Naive thymus-derived CD8-positive, alpha-beta T cell (primary cell): ENCODE measurements at regions not wholly inside any gene's neighbourhood (a gene's known extent, or its start where the extent isn't known, plus 50 kb on each side); places are given as distances from the start of the nearest gene placed in this dataset.

Experiments
- ATAC-seq, 2 donors: fragments of 150-1000 bp; cut with Tn5 transposase in 1 of 2; sonication (Bioruptor Pico), chemical (Tn5 transposase) in 1 of 2; 1 replicate in 1 of 2; 2 replicates in 1 of 2; pipeline ENCODE4 v1.10.0; 2021; ENCODE audit warnings: mild to moderate bottlenecking in 2 of 2, moderate library complexity in 2 of 2
- POLR2A ChIA-PET: fragments of 350-600 bp; sonication (Branson Sonifier 250); formaldehyde crosslinking; loops from one replicate; lab custom pipeline; 2021; ENCODE audit warnings: antibody characterized with exemption; lab: Charles Lee
- DNase-seq, 10 donors: peaks; one replicate each; pipeline versions ENCODE4 v3.0.0 to v3.0.0-alpha.2; 2020 to 2022
- H3K27ac Mint-ChIP-seq, 10 donors: one replicate each; pipeline ENCODE4 v1.8.0; 2020 to 2022; ENCODE audit warnings: mild to moderate bottlenecking in 10 of 10, mixed read lengths in 10 of 10, moderate library complexity in 4 of 10, inconsistent platforms in 1 of 10
- H3K27me3 Mint-ChIP-seq, 5 donors: one replicate each; pipeline ENCODE4 v1.8.0; 2021 to 2022; ENCODE audit warnings: mixed read lengths in 5 of 5
- H3K36me3 Mint-ChIP-seq, 3 donors: one replicate each; pipeline ENCODE4 v1.8.0; 2020 to 2022; ENCODE audit warnings: mixed read lengths in 3 of 3, mild to moderate bottlenecking in 2 of 3, inconsistent platforms in 1 of 3
- H3K4me1 Mint-ChIP-seq, 4 donors: one replicate each; pipeline ENCODE4 v1.8.0; 2021 to 2022; ENCODE audit warnings: mixed read lengths in 4 of 4
- H3K4me3 Mint-ChIP-seq, 10 donors: one replicate each; pipeline ENCODE4 v1.8.0; 2020 to 2022; ENCODE audit warnings: mild to moderate bottlenecking in 10 of 10, mixed read lengths in 10 of 10, moderate library complexity in 6 of 10, inconsistent platforms in 1 of 10
- H3K9me3 Mint-ChIP-seq, 9 donors: one replicate each; pipeline ENCODE4 v1.8.0; 2020 to 2022; ENCODE audit warnings: mixed read lengths in 9 of 9, mild to moderate bottlenecking in 3 of 9, inconsistent platforms in 1 of 9, moderate library complexity in 1 of 9

- peaks cover 0 to 10% (median 0%) of the 10 kb centered on the region in 9 donors for H3K9me3 Mint-ChIP-seq
- H3K36me3 Mint-ChIP-seq, result no peaks in the 10 kb centered on the region
- H3K4me1 Mint-ChIP-seq, result no peaks in the 10 kb centered on the region
- H3K27ac Mint-ChIP-seq, result no peak overlapping the region
- POLR2A ChIA-PET, result no interaction called here
- H3K27me3 Mint-ChIP-seq, result peaks cover 2 to 10% (median 6%) of the 10 kb centered on the region in 5 donors
- no peak for ATAC-seq
- no peak for DNase-seq
- no peak overlapping the region for H3K4me3 Mint-ChIP-seq
Measured at GRCh38 chr5:155466851-155467250, 453.3 kb downstream of the KIF4B start.

- peaks cover 2 to 10% (median 5%) of the 10 kb centered on the region in 5 donors for H3K27me3 Mint-ChIP-seq
- H3K27ac Mint-ChIP-seq, result no peak overlapping the region
- no peaks in the 10 kb centered on the region for H3K4me1 Mint-ChIP-seq
- POLR2A ChIA-PET, result no interaction called here
- ATAC-seq (no peak), DNase-seq (no peak)
- no peaks in the 10 kb centered on the region for H3K36me3 Mint-ChIP-seq
- no peak overlapping the region for H3K4me3 Mint-ChIP-seq
- H3K9me3 Mint-ChIP-seq, result peaks cover 0 to 7% (median 0%) of the 10 kb centered on the region in 9 donors
Measured at GRCh38 chr5:155471027-155471426, 457.5 kb downstream of the KIF4B start.

- no peak overlapping the region for H3K4me3 Mint-ChIP-seq
- H3K36me3 Mint-ChIP-seq, result no peaks in the 10 kb centered on the region
- no peaks in the 10 kb centered on the region for H3K9me3 Mint-ChIP-seq
- POLR2A ChIA-PET, result no interaction called here
- DNase-seq, result no peak
- no peak overlapping the region for H3K27ac Mint-ChIP-seq
- no peaks in the 10 kb centered on the region for H3K4me1 Mint-ChIP-seq
- H3K27me3 Mint-ChIP-seq, result peaks cover 0 to 3% (median 0%) of the 10 kb centered on the region in 5 donors
- ATAC-seq, result no peak
Measured at GRCh38 chr5:155472780-155473179, 459.2 kb downstream of the KIF4B start.

GRCh38 chr5:155475318-155475717 is 461.8 kb downstream of the KIF4B start:
- Mint-ChIP-seq H3K27me3 (peaks cover 0 to 4% (median 0%) of the 10 kb centered on the region in 5 donors), H3K4me1 (no peaks in the 10 kb centered on the region), H3K4me3 (no peak overlapping the region), H3K36me3 (no peaks in the 10 kb centered on the region), H3K27ac (no peak overlapping the region), H3K9me3 (no peaks in the 10 kb centered on the region)
- DNase-seq, result no peak
- POLR2A ChIA-PET, result no interaction called here
- no peak for ATAC-seq

GRCh38 chr5:155480731-155481131 is 467.2 kb downstream of the KIF4B start:
- Mint-ChIP-seq H3K4me1 (no peaks in the 10 kb centered on the region), H3K4me3 (no peak overlapping the region), H3K36me3 (no peaks in the 10 kb centered on the region), H3K9me3 (peaks cover 0 to 2% (median 0%) of the 10 kb centered on the region in 9 donors), H3K27ac (no peak overlapping the region), H3K27me3 (peaks cover 0 to 7% (median 3%) of the 10 kb centered on the region in 5 donors)
- no peak for DNase-seq
- ATAC-seq, result no peak
- POLR2A ChIA-PET, result no interaction called here

- peaks cover 0 to 3% (median 0%) of the 10 kb centered on the region in 9 donors for H3K9me3 Mint-ChIP-seq
- DNase-seq (no peak), ATAC-seq (no peak)
- H3K27ac Mint-ChIP-seq, result no peak overlapping the region
- no peaks in the 10 kb centered on the region for H3K4me1 Mint-ChIP-seq
- no peaks in the 10 kb centered on the region for H3K36me3 Mint-ChIP-seq
- POLR2A ChIA-PET, result no interaction called here
- H3K4me3 Mint-ChIP-seq, result no peak overlapping the region
- peaks cover 0 to 7% (median 3%) of the 10 kb centered on the region in 5 donors for H3K27me3 Mint-ChIP-seq
Measured at GRCh38 chr5:155481182-155481581, 467.6 kb downstream of the KIF4B start.

- ATAC-seq (no peak), DNase-seq (no peak)
- Mint-ChIP-seq H3K27ac (no peak overlapping the region), H3K36me3 (no peaks in the 10 kb centered on the region), H3K27me3 (peaks cover 0 to 7% (median 3%) of the 10 kb centered on the region in 5 donors), H3K4me3 (no peak overlapping the region), H3K4me1 (no peaks in the 10 kb centered on the region), H3K9me3 (peaks cover 0 to 3% (median 0%) of the 10 kb centered on the region in 9 donors)
- POLR2A ChIA-PET, result no interaction called here
Measured at GRCh38 chr5:155482428-155482827, 468.9 kb downstream of the KIF4B start.

- Mint-ChIP-seq H3K4me3 (no peak overlapping the region), H3K27me3 (peaks cover 0 to 11% (median 5%) of the 10 kb centered on the region in 5 donors), H3K4me1 (no peaks in the 10 kb centered on the region), H3K9me3 (peaks cover 0 to 3% (median 0%) of the 10 kb centered on the region in 9 donors), H3K36me3 (no peaks in the 10 kb centered on the region), H3K27ac (no peak overlapping the region)
- DNase-seq, result no peak
- ATAC-seq, result no peak
- POLR2A ChIA-PET, result no interaction called here
Measured at GRCh38 chr5:155485386-155485785, 471.8 kb downstream of the KIF4B start.

GRCh38 chr5:155489949-155490348 is 476.4 kb downstream of the KIF4B start:
- Mint-ChIP-seq H3K4me1 (no peaks in the 10 kb centered on the region), H3K27me3 (peaks cover 0 to 11% (median 6%) of the 10 kb centered on the region in 5 donors), H3K27ac (no peak overlapping the region), H3K4me3 (no peak overlapping the region), H3K9me3 (peaks cover 0 to 3% (median 0%) of the 10 kb centered on the region in 9 donors), H3K36me3 (no peaks in the 10 kb centered on the region)
- POLR2A ChIA-PET, result no interaction called here
- DNase-seq (no peak), ATAC-seq (no peak)

GRCh38 chr5:155492191-155492590 is 478.6 kb downstream of the KIF4B start:
- ATAC-seq, result no peak
- Mint-ChIP-seq H3K36me3 (no peaks in the 10 kb centered on the region), H3K4me3 (no peak overlapping the region), H3K27me3 (peaks cover 0 to 14% (median 6%) of the 10 kb centered on the region in 5 donors), H3K27ac (no peak overlapping the region), H3K9me3 (no peaks in the 10 kb centered on the region), H3K4me1 (no peaks in the 10 kb centered on the region)
- no peak for DNase-seq
- POLR2A ChIA-PET, result no interaction called here

- H3K27ac Mint-ChIP-seq, result no peak overlapping the region
- no peaks in the 10 kb centered on the region for H3K36me3 Mint-ChIP-seq
- peaks cover 1 to 9% (median 5%) of the 10 kb centered on the region in 5 donors for H3K27me3 Mint-ChIP-seq
- no peak for DNase-seq
- ATAC-seq, result no peak
- POLR2A ChIA-PET, result no interaction called here
- no peak overlapping the region for H3K4me3 Mint-ChIP-seq
- H3K9me3 Mint-ChIP-seq, result peaks cover 0 to 3% (median 0%) of the 10 kb centered on the region in 9 donors
- no peaks in the 10 kb centered on the region for H3K4me1 Mint-ChIP-seq
Measured at GRCh38 chr5:155504606-155505005, 491.1 kb downstream of the KIF4B start.

- H3K4me1 Mint-ChIP-seq, result no peaks in the 10 kb centered on the region
- POLR2A ChIA-PET, result no interaction called here
- H3K36me3 Mint-ChIP-seq, result no peaks in the 10 kb centered on the region
- peaks cover 0 to 10% (median 0%) of the 10 kb centered on the region in 5 donors for H3K27me3 Mint-ChIP-seq
- ATAC-seq (no peak), DNase-seq (no peak)
- H3K27ac Mint-ChIP-seq, result no peak overlapping the region
- no peaks in the 10 kb centered on the region for H3K9me3 Mint-ChIP-seq
- H3K4me3 Mint-ChIP-seq, result no peak overlapping the region
Measured at GRCh38 chr5:155507363-155507762, 493.8 kb downstream of the KIF4B start.

- DNase-seq, result no peak
- Mint-ChIP-seq H3K27me3 (peaks cover 0 to 10% (median 0%) of the 10 kb centered on the region in 5 donors), H3K36me3 (no peaks in the 10 kb centered on the region), H3K27ac (no peak overlapping the region), H3K4me1 (no peaks in the 10 kb centered on the region), H3K4me3 (no peak overlapping the region), H3K9me3 (no peaks in the 10 kb centered on the region)
- POLR2A ChIA-PET, result no interaction called here
- ATAC-seq, result no peak
Measured at GRCh38 chr5:155508673-155509072, 495.1 kb downstream of the KIF4B start.

GRCh38 chr5:155512329-155512728 is 498.8 kb downstream of the KIF4B start:
- H3K36me3 Mint-ChIP-seq, result no peaks in the 10 kb centered on the region
- H3K4me3 Mint-ChIP-seq, result no peak overlapping the region
- ATAC-seq (no peak), DNase-seq (no peak)
- no peaks in the 10 kb centered on the region for H3K4me1 Mint-ChIP-seq
- H3K9me3 Mint-ChIP-seq, result no peaks in the 10 kb centered on the region
- H3K27ac Mint-ChIP-seq, result no peak overlapping the region
- POLR2A ChIA-PET, result no interaction called here
- H3K27me3 Mint-ChIP-seq, result peaks cover 0 to 10% (median 0%) of the 10 kb centered on the region in 5 donors
